Hepatocyte (in vitro differentiated cells): ENCODE measurements at regions not wholly inside any gene's neighbourhood (a gene's known extent, or its start where the extent isn't known, plus 50 kb on each side); places are given as distances from the start of the nearest gene placed in this dataset.

Experiments used
- EZH2phosphoT487 ChIP-seq: fragments of 200-600 bp; sonication (generic); IDR thresholded peaks from one replicate; pipeline ENCODE4 v1.6.1; 2018; ENCODE audit warnings: antibody characterized with exemption, mild to moderate bottlenecking, low read depth, moderate library complexity; ENCODE audit not compliant: unreplicated experiment, severe bottlenecking
- TF ChIP-seq, protein P1 (sequence below): fragments of 200-600 bp; sonication (generic); IDR thresholded peaks from 2 replicates; pipeline ENCODE4 v1.5.1; 2016; ENCODE audit warnings: antibody characterized with exemption, mild to moderate bottlenecking; ENCODE audit not compliant: poor library complexity

DNA sequence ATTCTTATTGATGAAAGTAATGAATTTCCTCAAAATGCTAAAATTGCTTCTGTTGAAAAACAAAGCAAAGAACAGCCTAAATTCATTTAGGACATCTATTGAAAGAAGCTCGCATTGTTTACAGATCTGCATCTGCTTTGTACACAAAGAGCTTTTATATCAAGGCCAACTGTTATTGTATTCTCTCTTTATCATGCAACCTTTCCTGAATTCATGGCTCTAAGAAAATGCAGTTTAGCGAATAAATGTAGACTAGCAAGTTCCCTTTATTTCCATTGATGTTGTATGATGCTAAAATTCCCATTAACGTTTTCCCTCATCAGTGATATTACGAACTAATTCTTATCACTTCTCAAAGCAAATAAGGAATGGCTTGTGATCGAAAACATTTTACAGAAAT is 446.3 kb downstream of the MID1IP1 start:
- TF ChIP-seq EZH2phosphoT487, result no peak
- TF ChIP-seq, protein P1, sequence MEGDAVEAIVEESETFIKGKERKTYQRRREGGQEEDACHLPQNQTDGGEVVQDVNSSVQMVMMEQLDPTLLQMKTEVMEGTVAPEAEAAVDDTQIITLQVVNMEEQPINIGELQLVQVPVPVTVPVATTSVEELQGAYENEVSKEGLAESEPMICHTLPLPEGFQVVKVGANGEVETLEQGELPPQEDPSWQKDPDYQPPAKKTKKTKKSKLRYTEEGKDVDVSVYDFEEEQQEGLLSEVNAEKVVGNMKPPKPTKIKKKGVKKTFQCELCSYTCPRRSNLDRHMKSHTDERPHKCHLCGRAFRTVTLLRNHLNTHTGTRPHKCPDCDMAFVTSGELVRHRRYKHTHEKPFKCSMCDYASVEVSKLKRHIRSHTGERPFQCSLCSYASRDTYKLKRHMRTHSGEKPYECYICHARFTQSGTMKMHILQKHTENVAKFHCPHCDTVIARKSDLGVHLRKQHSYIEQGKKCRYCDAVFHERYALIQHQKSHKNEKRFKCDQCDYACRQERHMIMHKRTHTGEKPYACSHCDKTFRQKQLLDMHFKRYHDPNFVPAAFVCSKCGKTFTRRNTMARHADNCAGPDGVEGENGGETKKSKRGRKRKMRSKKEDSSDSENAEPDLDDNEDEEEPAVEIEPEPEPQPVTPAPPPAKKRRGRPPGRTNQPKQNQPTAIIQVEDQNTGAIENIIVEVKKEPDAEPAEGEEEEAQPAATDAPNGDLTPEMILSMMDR, result no peak
